Hepatic stellate cell (primary cell): ENCODE measurements at regions not wholly inside any gene's neighbourhood (a gene's known extent, or its start where the extent isn't known, plus 50 kb on each side); places are given as distances from the start of the nearest gene placed in this dataset.

Experiments used
- DNase-seq: peaks from one replicate; pipeline ENCODE4 v3.0.0; 2011; ENCODE audit warnings: low spot score

- DNase-seq, result no peak
Measured at GRCh38 chr13:106034201-106034600, 501.3 kb downstream of the EFNB2 start.

DNA sequence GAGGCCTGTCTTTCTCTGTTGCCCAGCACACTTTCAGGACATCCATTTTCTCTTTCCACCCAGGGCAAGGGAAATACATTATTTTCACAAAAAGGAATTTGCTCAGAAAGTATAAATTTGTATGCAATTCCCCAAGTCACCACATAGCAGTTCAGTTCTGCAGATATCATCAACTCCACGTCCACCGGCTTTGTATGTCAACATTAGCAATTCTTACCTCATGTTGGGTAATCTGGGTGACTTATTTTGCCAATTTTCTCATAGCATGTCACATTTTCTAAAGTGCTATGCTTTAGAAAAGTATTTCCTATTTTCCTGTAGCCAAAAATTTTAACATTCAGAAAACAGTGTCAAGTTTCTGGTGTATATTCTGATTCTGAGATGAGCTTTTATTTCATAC lies 501.8 kb downstream of the EFNB2 start:
- no peak for DNase-seq

- no peak for DNase-seq
Measured at GRCh38 chr13:106032441-106032840, 503.0 kb downstream of the EFNB2 start.

- DNase-seq, result no peak
Measured at GRCh38 chr13:106029676-106030290, 505.7 kb downstream of the EFNB2 start.

GRCh38 chr13:106028911-106029310 lies 506.6 kb downstream of the EFNB2 start:
- no peak for DNase-seq

- no peak for DNase-seq
Measured at GRCh38 chr13:106011600-106011999, 523.9 kb downstream of the EFNB2 start.

DNA sequence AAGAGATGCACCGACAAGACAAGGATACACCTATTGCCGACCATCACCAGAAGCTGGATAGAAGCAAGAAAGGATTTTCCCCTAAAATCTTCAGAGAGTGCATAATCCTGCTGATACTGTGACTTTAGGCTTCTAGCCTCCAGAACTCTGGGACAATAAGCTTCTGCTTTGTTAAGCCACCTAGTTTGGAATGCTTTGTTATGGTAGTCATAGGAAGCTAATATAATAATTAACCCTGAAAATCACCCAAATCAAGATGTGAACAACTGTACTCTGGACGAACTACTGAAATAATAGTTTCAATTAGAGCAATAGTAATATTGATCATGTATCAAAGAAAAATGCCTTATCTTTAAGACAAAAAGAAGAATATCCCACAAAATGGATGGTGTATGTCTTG lies 524.6 kb downstream of the EFNB2 start:
- DNase-seq, result no peak

DNA sequence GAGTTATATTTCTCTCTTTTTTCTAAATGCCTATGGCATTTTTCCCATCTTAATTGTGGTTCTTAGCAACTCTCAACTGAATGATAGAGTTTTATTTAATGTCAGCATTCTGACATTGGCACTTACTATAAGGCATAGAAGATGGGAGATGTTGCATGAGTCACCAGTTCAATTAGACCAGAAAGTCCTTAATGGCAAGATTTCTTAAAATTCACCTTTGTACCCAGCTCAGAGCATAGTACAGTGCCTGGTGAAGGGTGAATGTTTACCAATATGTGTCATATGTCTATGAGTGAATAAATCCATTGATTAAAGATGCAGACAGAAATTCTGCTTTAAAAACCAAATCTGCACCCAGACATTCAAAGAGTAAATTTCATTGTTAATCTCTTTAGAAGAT lies 526.9 kb downstream of the EFNB2 start:
- DNase-seq, result no peak

DNA sequence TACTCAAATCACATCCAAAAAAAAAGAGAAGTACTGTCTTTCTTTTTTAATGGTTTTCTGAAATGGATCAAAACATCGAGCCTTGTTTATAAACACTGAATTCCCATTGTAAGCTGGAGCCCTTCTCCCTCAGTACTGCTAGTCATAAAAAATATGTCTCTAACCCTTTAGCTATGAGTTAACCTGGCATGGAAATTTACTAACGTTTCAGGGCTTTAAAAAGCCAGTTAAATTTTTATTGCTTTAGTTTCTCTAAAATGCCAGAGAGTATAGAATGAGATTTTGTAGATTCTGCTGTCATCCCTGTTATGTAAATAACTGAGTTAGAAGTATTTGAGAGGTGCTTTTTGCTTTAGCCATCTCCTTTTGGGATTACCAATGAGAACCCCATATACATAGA lies 528.3 kb downstream of the EFNB2 start:
- DNase-seq, result no peak

DNA sequence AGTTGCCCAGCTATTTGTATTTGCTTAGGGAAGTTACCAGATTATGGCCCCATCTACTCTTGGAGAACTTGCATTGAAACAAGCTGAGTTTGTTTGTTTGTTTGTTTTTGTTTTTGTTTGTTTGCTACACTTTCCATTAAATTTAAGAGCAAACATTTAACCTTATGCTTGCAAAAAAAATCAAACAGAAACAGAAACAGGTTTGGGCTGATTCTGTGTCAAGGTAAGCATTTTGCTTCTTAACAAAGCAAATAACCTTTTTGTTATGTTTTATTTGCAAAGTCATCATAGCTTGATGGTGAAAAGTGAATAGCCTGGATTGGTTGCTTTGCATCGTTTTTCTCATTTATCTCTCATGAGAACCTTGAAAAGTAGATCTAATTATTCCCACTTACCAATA lies 531.8 kb downstream of the EFNB2 start:
- DNase-seq, result no peak

GRCh38 chr13:106001443-106001842 lies 534.0 kb downstream of the EFNB2 start:
- DNase-seq, result no peak

- DNase-seq, result no peak
Measured at GRCh38 chr13:105997581-105998550, 537.6 kb downstream of the EFNB2 start.

DNA sequence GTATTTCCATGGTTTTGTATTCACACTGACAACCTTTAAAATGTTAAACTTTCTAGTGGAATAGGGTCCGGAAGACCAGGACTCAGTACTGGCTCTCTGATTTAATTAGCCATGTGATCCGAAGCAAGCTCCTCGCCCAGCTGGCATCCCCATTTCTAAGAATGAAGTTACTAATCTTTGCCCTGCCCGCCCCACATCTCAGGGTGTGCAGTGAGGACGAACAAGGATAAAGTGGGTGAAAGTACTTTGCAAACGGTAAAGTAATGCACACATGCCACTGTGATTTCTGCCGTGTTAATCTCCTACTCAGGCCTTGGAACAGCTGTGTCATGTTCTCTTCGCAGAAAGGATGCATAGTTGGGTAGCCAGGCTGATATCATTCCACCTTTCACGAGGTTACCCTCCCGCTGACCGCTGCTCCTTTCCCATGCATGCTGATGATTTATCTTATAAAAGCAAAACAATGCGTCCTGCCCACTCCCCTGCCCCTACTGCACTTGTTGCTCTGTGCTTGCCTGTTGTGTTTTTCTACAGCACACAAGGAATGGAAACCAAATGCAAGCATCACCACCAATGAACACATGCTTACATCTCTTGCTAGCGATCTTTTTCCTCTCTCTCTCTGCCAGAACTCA lies 539.0 kb downstream of the EFNB2 start:
- DNase-seq, result no peak

- no peak for DNase-seq
Measured at GRCh38 chr13:105994340-105994739, 541.1 kb downstream of the EFNB2 start.

DNA sequence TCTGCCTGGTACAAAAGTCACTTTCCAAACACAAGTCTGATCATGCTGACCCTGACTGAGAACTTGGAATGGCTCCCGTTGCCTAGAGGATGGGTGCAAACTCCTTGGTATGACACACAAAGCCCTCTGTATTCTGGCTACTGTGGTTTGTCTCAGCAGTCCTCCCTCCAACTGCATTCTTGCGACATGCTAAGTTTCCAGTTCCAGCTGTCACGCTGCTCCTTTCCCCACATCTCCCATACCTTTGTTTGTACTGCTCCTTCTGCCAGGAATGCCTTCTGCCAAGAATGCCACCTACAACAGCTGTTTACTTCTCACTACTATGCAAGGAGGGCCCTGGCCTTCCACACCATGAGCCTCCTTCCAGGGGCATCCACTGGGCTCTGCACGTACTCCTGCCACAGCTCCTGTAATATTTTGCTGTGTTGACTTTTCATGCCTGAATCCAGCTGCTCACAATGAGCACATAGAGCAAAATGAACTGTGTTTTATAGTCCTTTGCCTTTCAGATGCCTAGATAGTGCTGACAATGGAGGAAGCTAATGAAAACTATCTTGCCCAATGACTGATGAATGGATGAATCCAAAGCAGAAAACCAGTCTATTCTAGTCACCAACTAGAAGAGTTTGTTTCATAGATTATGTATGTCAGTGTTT lies 543.7 kb downstream of the EFNB2 start:
- no peak for DNase-seq

- DNase-seq, result no peak
Measured at GRCh38 chr13:105991131-105991530, 544.3 kb downstream of the EFNB2 start.

GRCh38 chr13:105990256-105990958 lies 545.1 kb downstream of the EFNB2 start:
- DNase-seq, result no peak

DNA sequence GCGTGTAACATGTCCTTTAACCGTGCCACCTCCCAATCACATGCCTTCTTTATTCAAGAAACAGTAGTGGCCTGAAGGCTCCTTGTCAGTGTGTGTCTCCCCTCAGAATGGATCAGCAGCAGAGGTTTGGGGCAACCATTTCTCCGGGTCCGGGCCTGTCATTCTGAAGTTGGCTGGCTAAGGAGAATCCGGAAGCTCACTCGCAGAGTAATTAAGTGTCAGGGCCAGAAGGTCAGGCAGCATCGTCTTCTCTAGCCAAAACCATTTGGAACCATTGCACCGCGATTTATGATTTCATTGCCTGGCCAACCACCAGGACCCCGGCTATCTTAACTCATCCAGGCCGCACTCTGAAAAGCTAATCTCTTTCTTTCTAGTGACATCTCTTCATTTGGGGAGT lies 550.8 kb downstream of the EFNB2 start:
- no peak for DNase-seq

GRCh38 chr13:105984236-105984635 lies 551.2 kb downstream of the EFNB2 start:
- no peak for DNase-seq

DNA sequence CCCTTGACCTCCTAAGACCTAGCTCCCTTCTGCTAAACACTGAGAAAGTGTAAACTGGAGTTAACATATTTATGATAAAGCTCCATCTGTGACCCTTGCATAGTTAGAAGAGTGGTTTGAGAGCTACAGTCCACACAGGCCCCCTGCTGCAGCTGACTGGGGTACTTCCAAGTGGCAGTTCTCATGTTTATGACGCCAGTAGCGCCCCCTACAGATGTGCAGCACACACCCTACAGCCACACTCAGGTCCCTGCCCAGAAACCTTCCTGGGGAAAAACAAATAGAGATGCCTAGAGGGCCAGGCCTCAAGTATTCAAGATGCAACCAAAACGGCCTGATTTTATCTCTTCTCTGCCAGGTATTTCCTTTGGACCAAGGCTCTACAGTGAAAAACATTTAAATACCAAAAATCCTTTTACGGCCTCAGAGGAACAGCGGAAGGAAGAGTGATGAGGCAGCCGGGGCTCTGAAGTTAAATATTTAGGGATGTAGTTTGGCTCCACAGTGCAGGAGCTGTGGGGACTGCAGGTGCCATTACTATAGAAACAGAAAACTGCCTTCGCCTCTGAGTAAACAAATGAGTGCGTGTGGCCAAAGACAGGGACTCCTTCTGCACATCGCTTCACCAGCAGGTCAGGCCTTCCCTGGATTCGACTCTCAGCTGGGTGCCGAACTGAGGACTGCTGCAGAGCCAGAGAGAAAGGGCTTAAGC lies 553.1 kb downstream of the EFNB2 start:
- no peak for DNase-seq
